Esophagus squamous epithelium (tissue), 5 donors: ENCODE measurements at regions not wholly inside any gene's neighbourhood (a gene's known extent, or its start where the extent isn't known, plus 50 kb on each side); places are given as distances from the start of the nearest gene placed in this dataset.

Source experiments
- DNase-seq: peaks from one replicate; lab custom pipeline; 2025; lab: John Stamatoyannopoulos, UW
- H3K27ac ChIP-seq, 4 donors: fragments of 200-600 bp; sonication (generic); one replicate each; pipeline ENCODE4 v1.5.1; 2016 to 2019; ENCODE audit warnings: mild to moderate bottlenecking in 1 of 4
- H3K27me3 ChIP-seq, 4 donors: fragments of 200-600 bp; sonication (generic); 1 replicate in 3 of 4; 2 replicates in 1 of 4; pipeline versions ENCODE4 v1.5.1 to v1.6.0; 2017 to 2021; ENCODE audit warnings: antibody characterized with exemption in 1 of 4
- H3K36me3 ChIP-seq, 3 donors: fragments of 200-600 bp; sonication (generic); one replicate each; pipeline ENCODE4 v1.5.1; 2016 to 2019
- H3K4me1 ChIP-seq, 3 donors: fragments of 200-600 bp; sonication (generic); one replicate each; pipeline ENCODE4 v1.5.1; 2017 to 2019
- H3K4me3 ChIP-seq, 4 donors: fragments of 200-600 bp; sonication (generic); 1 replicate in 3 of 4; 2 replicates in 1 of 4; pipeline ENCODE4 v1.5.1; 2016 to 2019; ENCODE audit warnings: mild to moderate bottlenecking in 2 of 4, moderate library complexity in 1 of 4
- H3K9me3 ChIP-seq, 3 donors: fragments of 200-600 bp; sonication (generic); one replicate each; pipeline ENCODE4 v1.5.1; 2016 to 2019
- POLR2A ChIP-seq, 4 donors: fragments of 450-650 bp; IDR thresholded peaks; one replicate each; pipeline ENCODE4 v1.6.1; 2017; ENCODE audit warnings: antibody characterized with exemption in 4 of 4, mild to moderate bottlenecking in 4 of 4, moderate library complexity in 3 of 4
- whole genome bisulfite sequencing, 2 donors: methylation state at CpG; one replicate each; pipeline ENCODE4 v1.1.5; 2018; 5-methylcytosine and 5-hydroxymethylcytosine counted together
- intact Hi-C: fragments of 100-400 bp; cut with DNase I; formaldehyde crosslinking; loops from one replicate; pipeline ENCODE4 v1.15.0; 2022
- TF ChIP-seq, protein P1 (sequence below), 6 experiments: fragments of 450-650 bp in 4 of 6; fragments of 200-600 bp in 2 of 6; sonication (generic) in 2 of 6; IDR thresholded peaks; one replicate each; pipeline ENCODE4 v1.5.1; 2016 to 2019; ENCODE audit warnings: antibody characterized with exemption in 6 of 6, mild to moderate bottlenecking in 4 of 6, moderate library complexity in 4 of 6
- donor health status: DM: yes; HTN: yes; CAD: no.

- Histone ChIP-seq H3K36me3 (no peaks in the 10 kb centered on the region), H3K27ac (no peak overlapping the region), H3K4me3 (no peak overlapping the region), H3K9me3 (no peaks in the 10 kb centered on the region), H3K27me3 (no peaks in the 10 kb centered on the region), H3K4me1 (no peaks in the 10 kb centered on the region)
- WGBS, 2 donors, result 25 to 30% methylated on average over 1 of the region's 1 CpG
- DNase-seq, result no peak
- intact Hi-C loops, result no loop called here
- TF ChIP-seq POLR2A (IDR thresholded peaks at IDR 0.05), result no peak
- TF ChIP-seq, protein P1, sequence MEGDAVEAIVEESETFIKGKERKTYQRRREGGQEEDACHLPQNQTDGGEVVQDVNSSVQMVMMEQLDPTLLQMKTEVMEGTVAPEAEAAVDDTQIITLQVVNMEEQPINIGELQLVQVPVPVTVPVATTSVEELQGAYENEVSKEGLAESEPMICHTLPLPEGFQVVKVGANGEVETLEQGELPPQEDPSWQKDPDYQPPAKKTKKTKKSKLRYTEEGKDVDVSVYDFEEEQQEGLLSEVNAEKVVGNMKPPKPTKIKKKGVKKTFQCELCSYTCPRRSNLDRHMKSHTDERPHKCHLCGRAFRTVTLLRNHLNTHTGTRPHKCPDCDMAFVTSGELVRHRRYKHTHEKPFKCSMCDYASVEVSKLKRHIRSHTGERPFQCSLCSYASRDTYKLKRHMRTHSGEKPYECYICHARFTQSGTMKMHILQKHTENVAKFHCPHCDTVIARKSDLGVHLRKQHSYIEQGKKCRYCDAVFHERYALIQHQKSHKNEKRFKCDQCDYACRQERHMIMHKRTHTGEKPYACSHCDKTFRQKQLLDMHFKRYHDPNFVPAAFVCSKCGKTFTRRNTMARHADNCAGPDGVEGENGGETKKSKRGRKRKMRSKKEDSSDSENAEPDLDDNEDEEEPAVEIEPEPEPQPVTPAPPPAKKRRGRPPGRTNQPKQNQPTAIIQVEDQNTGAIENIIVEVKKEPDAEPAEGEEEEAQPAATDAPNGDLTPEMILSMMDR (IDR thresholded peaks at IDR 0.05), result no peak
These were observed 305.7 kb downstream of the PDHA2 start for GRCh38 chr4:96145601-96146000.

DNA sequence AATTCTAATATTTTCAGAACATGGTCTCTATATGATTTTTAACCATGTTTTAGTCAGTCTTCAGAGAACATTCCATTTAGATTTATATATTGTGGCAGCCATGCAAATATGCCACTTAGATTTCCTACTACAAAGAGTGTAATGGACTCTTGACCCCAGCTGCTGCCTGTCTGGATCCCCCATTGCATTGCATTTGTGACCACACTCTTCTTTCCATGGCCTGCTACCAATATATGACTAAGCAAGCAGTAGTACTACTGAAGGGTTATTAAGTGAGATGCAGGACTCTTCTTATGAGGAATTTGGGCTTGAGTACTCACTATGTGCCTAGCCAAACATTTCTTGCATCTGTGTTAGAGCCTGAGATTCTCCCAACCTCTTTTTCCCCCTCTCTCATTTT lies 306.8 kb downstream of the PDHA2 start:
- no peaks in the 10 kb centered on the region for H3K4me1 ChIP-seq
- no peak for DNase-seq
- intact Hi-C loops, result no loop called here
- no peaks in the 10 kb centered on the region for H3K9me3 ChIP-seq
- H3K27ac ChIP-seq, result no peak overlapping the region
- TF ChIP-seq, protein P1 (IDR thresholded peaks at IDR 0.05), result no peak
- TF ChIP-seq POLR2A (IDR thresholded peaks at IDR 0.05), result no peak
- H3K4me3 ChIP-seq, result no peak overlapping the region
- H3K27me3 ChIP-seq, result no peaks in the 10 kb centered on the region
- no peaks in the 10 kb centered on the region for H3K36me3 ChIP-seq

DNA sequence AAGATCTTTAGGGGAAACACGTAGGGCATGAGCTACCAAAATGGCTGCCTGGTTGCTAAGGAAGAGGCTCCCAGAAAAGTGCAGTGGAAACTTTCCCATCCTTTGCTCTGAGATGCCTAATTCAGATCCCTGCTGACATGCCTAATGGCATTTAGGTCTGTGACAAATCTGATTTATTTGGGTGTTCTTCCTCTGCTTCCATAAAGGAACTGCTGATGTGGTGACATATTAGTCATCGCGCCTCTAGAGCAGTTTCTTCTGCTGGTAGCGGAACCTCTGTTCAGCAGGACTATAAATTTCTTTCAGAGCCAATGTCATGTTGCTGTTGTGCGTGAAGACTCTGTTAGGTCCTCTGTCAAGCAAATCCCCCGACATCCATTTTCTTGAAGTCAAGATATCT lies 310.0 kb downstream of the PDHA2 start:
- WGBS, 2 donors, result 72 to 75% methylated on average over 6 of the region's 6 CpGs
- no peak for DNase-seq
- intact Hi-C loops, result no loop called here
- Histone ChIP-seq H3K9me3 (no peaks in the 10 kb centered on the region), H3K27ac (no peak overlapping the region), H3K4me3 (no peak overlapping the region), H3K4me1 (no peaks in the 10 kb centered on the region), H3K36me3 (no peaks in the 10 kb centered on the region), H3K27me3 (no peaks in the 10 kb centered on the region)
- TF ChIP-seq, protein P1 (IDR thresholded peaks at IDR 0.05), result no peak
- TF ChIP-seq POLR2A (IDR thresholded peaks at IDR 0.05), result no peak

GRCh38 chr4:96150466-96150865 lies 310.6 kb downstream of the PDHA2 start:
- no peak for DNase-seq
- Histone ChIP-seq H3K4me1 (no peaks in the 10 kb centered on the region), H3K9me3 (no peaks in the 10 kb centered on the region), H3K27ac (no peak overlapping the region), H3K27me3 (no peaks in the 10 kb centered on the region), H3K4me3 (no peak overlapping the region), H3K36me3 (no peaks in the 10 kb centered on the region)
- 43 to 60% methylated on average over 2 of the region's 2 CpGs for WGBS, 2 donors
- TF ChIP-seq, protein P1 (IDR thresholded peaks at IDR 0.05), result no peak
- no peak for TF ChIP-seq POLR2A (IDR thresholded peaks at IDR 0.05)
- intact Hi-C loops, result no loop called here

DNA sequence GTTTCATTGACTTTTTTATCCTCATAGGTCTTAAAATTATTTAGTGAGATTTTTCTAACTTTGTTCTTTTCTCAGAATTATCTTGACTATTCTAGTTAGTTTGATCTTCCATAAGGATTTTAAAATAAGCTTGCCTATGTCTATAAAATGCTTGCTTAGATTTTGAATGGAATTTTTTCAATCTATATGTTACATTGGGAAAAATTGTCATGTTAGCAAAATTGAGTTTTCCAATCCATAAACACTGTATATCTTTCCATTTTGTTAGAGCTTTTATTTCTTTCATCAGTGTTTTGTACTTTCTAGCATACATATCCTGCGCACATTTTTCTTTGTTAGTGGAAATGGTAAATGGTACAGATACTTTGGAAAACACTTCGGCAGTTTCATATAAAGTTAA lies 312.9 kb downstream of the PDHA2 start:
- H3K27me3 ChIP-seq, result no peaks in the 10 kb centered on the region
- no peak for DNase-seq
- WGBS, 2 donors, result 89 to 91% methylated on average over 2 of the region's 2 CpGs
- no peak overlapping the region for H3K4me3 ChIP-seq
- no peaks in the 10 kb centered on the region for H3K9me3 ChIP-seq
- no peak overlapping the region for H3K27ac ChIP-seq
- no peaks in the 10 kb centered on the region for H3K36me3 ChIP-seq
- TF ChIP-seq, protein P1 (IDR thresholded peaks at IDR 0.05), result no peak
- no peak for TF ChIP-seq POLR2A (IDR thresholded peaks at IDR 0.05)
- no peaks in the 10 kb centered on the region for H3K4me1 ChIP-seq
- intact Hi-C loops, result no loop called here
